Type B pancreatic cell (in vitro differentiated cells): ENCODE measurements at regions not wholly inside any gene's neighbourhood (a gene's known extent, or its start where the extent isn't known, plus 50 kb on each side); places are given as distances from the start of the nearest gene placed in this dataset.

Source experiments
- DNase-seq: peaks from one replicate; pipeline ENCODE4 v3.0.0; 2021; ENCODE audit warnings: mixed read lengths; ENCODE audit not compliant: unreplicated experiment; ENCODE audit errors: extremely low spot score
- H3K27ac Mint-ChIP-seq: 2 replicates; pipeline ENCODE4 v1.8.0; 2021; ENCODE audit warnings: mild to moderate bottlenecking, mixed read lengths
- H3K27me3 Mint-ChIP-seq: 2 replicates; pipeline ENCODE4 v1.8.0; 2021; ENCODE audit warnings: mixed read lengths
- H3K36me3 Mint-ChIP-seq: 2 replicates; pipeline ENCODE4 v1.8.0; 2021; ENCODE audit warnings: mixed read lengths
- H3K4me1 Mint-ChIP-seq: one replicate; pipeline ENCODE4 v1.8.0; 2021; ENCODE audit warnings: mixed read lengths; ENCODE audit not compliant: unreplicated experiment
- H3K4me3 Mint-ChIP-seq: 2 replicates; pipeline ENCODE4 v1.8.0; 2021; ENCODE audit warnings: mild to moderate bottlenecking, mixed read lengths
- H3K9me3 Mint-ChIP-seq: 2 replicates; pipeline ENCODE4 v1.8.0; 2021; ENCODE audit warnings: mixed read lengths
- TF ChIP-seq, protein P1 (sequence below): fragments of 200-600 bp; sonication (generic); conservative IDR thresholded peaks from 2 replicates; pipeline ENCODE4 v1.5.0; 2021; ENCODE audit warnings: antibody characterized with exemption, mild to moderate bottlenecking

DNA sequence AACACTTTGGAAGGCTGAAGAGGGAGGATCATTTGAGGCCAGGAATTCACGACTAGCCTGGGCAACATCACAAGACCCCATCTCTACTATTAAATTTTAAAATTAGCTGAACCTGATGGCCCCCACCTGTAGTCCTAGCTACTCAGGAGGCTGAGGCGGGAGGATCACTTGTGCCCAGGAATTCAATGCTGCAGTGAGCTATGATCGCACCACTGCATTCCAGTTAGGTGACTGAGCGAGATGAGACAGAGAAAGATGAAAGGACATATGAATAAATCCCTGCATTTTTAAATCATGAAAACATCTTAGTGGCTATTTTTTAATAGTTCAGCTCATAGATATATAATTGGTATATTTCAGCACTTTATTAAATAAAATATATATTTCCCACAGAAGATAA is 93.8 kb downstream of the GPR63 start:
- no peak for DNase-seq
- Mint-ChIP-seq H3K4me1 (no peaks in the 10 kb centered on the region), H3K4me3 (no peak overlapping the region), H3K27me3 (no peaks in the 10 kb centered on the region), H3K36me3 (no peaks in the 10 kb centered on the region), H3K27ac (no peak overlapping the region), H3K9me3 (no peaks in the 10 kb centered on the region)
- TF ChIP-seq, protein P1, sequence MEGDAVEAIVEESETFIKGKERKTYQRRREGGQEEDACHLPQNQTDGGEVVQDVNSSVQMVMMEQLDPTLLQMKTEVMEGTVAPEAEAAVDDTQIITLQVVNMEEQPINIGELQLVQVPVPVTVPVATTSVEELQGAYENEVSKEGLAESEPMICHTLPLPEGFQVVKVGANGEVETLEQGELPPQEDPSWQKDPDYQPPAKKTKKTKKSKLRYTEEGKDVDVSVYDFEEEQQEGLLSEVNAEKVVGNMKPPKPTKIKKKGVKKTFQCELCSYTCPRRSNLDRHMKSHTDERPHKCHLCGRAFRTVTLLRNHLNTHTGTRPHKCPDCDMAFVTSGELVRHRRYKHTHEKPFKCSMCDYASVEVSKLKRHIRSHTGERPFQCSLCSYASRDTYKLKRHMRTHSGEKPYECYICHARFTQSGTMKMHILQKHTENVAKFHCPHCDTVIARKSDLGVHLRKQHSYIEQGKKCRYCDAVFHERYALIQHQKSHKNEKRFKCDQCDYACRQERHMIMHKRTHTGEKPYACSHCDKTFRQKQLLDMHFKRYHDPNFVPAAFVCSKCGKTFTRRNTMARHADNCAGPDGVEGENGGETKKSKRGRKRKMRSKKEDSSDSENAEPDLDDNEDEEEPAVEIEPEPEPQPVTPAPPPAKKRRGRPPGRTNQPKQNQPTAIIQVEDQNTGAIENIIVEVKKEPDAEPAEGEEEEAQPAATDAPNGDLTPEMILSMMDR, result no peak

DNA sequence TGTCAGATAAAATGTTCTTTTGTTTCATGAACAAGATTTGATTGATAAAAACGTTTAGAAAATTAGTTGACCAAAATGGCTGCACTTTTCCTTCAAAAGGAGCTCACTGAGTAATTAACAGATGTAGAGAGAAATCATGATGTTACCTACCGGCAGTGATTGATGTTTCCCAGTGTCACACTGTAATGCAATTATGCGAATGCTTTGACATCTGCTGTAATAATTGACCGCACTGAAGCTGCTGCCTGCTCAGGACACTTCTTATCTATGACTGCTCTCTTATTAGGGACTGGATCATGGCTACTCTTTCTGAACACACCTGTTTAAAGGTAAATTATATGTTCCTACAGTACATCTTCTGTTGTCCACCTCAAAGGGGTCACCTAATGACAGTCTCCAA is 94.6 kb downstream of the GPR63 start:
- DNase-seq, result no peak
- Mint-ChIP-seq H3K27ac (no peak overlapping the region), H3K36me3 (no peaks in the 10 kb centered on the region), H3K4me3 (no peak overlapping the region), H3K27me3 (no peaks in the 10 kb centered on the region), H3K4me1 (no peaks in the 10 kb centered on the region), H3K9me3 (no peaks in the 10 kb centered on the region)
- TF ChIP-seq, protein P1, result no peak

GRCh38 chr6:96735332-96735731 is 101.9 kb downstream of the GPR63 start:
- H3K9me3 Mint-ChIP-seq, result no peaks in the 10 kb centered on the region
- TF ChIP-seq, protein P1, result no peak
- no peaks in the 10 kb centered on the region for H3K4me1 Mint-ChIP-seq
- no peak for DNase-seq
- no peak overlapping the region for H3K27ac Mint-ChIP-seq
- no peak overlapping the region for H3K4me3 Mint-ChIP-seq
- no peaks in the 10 kb centered on the region for H3K27me3 Mint-ChIP-seq
- no peaks in the 10 kb centered on the region for H3K36me3 Mint-ChIP-seq

GRCh38 chr6:96727144-96727543 is 110.1 kb downstream of the GPR63 start:
- peaks cover 8% of the 10 kb centered on the region for H3K4me1 Mint-ChIP-seq
- H3K27me3 Mint-ChIP-seq, result no peaks in the 10 kb centered on the region
- TF ChIP-seq, protein P1, result no peak

DNA sequence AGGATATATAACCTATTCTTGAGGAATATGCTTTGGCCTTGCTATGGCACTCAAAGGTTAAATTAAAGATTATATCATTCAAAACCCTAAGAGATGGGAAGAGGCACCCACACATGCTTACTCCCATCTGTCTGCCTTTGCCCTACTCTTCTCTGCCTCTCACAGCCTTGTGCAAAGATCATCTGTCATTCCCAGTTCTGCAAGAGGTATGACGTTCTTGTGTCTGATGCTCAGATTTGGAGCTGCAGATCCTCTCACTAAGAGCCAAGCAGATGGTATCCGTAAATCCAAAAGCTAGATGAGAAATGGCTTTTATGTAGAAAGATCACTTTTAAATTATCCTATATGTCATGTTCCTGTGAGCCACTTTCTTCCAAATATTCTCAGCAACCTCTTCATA is 112.0 kb downstream of the GPR63 start:
- no peak overlapping the region for H3K27ac Mint-ChIP-seq
- TF ChIP-seq, protein P1, result no peak
- H3K4me3 Mint-ChIP-seq, result no peak overlapping the region
- H3K36me3 Mint-ChIP-seq, result no peaks in the 10 kb centered on the region
- no peak for DNase-seq
- peaks cover 8% of the 10 kb centered on the region for H3K4me1 Mint-ChIP-seq
- H3K27me3 Mint-ChIP-seq, result no peaks in the 10 kb centered on the region
- no peaks in the 10 kb centered on the region for H3K9me3 Mint-ChIP-seq

More at GRCh38 chr6:96727144-96727543, 110.1 kb downstream of the GPR63 start:
- no peak overlapping the region for H3K27ac Mint-ChIP-seq
- H3K36me3 Mint-ChIP-seq, result no peaks in the 10 kb centered on the region
- no peak for DNase-seq
- no peak overlapping the region for H3K4me3 Mint-ChIP-seq
- H3K9me3 Mint-ChIP-seq, result no peaks in the 10 kb centered on the region

- H3K27me3 Mint-ChIP-seq, result no peaks in the 10 kb centered on the region
- TF ChIP-seq, protein P1, result no peak
- H3K36me3 Mint-ChIP-seq, result no peaks in the 10 kb centered on the region
- H3K4me3 Mint-ChIP-seq, result no peak overlapping the region
- H3K9me3 Mint-ChIP-seq, result no peaks in the 10 kb centered on the region
- H3K27ac Mint-ChIP-seq, result no peak overlapping the region
- DNase-seq, result no peak
- H3K4me1 Mint-ChIP-seq, result peaks cover 8% of the 10 kb centered on the region
Measured at GRCh38 chr6:96724641-96725040, 112.6 kb downstream of the GPR63 start.
